ENCODE measurements at regions not wholly inside any gene's neighbourhood (a gene's known extent, or its start where the extent isn't known, plus 50 kb on each side); places are given as distances from the start of the nearest gene placed in this dataset.

- Histone ChIP-seq H3K36me3 (no peaks in the 10 kb centered on the region), H3K9me3 (no peaks in the 10 kb centered on the region), H3K27ac (no peak overlapping the region), H3K27me3 (no peaks in the 10 kb centered on the region), H3K4me3 (no peak overlapping the region), H3K4me1 (no peaks in the 10 kb centered on the region)
- TF ChIP-seq CTCF (IDR thresholded peaks at IDR 0.05): no peak
- intact Hi-C loops (cut with DNase I): no loop called here
- ATAC-seq (peak; percentile 41), DNase-seq (no peak)
These were observed 475.1 kb upstream of the WWC1 start for GRCh38 chr5:167816354-167816753.

- intact Hi-C loops (cut with DNase I): no loop called here
- H3K9me3 ChIP-seq: no peaks in the 10 kb centered on the region
- H3K4me1 ChIP-seq: no peaks in the 10 kb centered on the region
- no peaks in the 10 kb centered on the region for H3K27me3 ChIP-seq
- TF ChIP-seq CTCF (IDR thresholded peaks at IDR 0.05): no peak
- H3K36me3 ChIP-seq: no peaks in the 10 kb centered on the region
- DNase-seq (no peak), ATAC-seq (no peak)
- H3K4me3 ChIP-seq: no peak overlapping the region
- no peak overlapping the region for H3K27ac ChIP-seq
These were observed 474.6 kb upstream of the WWC1 start for GRCh38 chr5:167816864-167817263.

GRCh38 chr5:167819406-167819805 lies 472.0 kb upstream of the WWC1 start:
- H3K27me3 ChIP-seq: peaks cover 4% of the 10 kb centered on the region
- no peak overlapping the region for H3K27ac ChIP-seq
- no peak for TF ChIP-seq CTCF (IDR thresholded peaks at IDR 0.05)
- H3K4me1 ChIP-seq: no peaks in the 10 kb centered on the region
- DNase-seq (no peak), ATAC-seq (no peak)
- H3K9me3 ChIP-seq: no peaks in the 10 kb centered on the region
- no peak overlapping the region for H3K4me3 ChIP-seq
- H3K36me3 ChIP-seq: no peaks in the 10 kb centered on the region
- intact Hi-C loops (cut with DNase I): no loop called here

DNA sequence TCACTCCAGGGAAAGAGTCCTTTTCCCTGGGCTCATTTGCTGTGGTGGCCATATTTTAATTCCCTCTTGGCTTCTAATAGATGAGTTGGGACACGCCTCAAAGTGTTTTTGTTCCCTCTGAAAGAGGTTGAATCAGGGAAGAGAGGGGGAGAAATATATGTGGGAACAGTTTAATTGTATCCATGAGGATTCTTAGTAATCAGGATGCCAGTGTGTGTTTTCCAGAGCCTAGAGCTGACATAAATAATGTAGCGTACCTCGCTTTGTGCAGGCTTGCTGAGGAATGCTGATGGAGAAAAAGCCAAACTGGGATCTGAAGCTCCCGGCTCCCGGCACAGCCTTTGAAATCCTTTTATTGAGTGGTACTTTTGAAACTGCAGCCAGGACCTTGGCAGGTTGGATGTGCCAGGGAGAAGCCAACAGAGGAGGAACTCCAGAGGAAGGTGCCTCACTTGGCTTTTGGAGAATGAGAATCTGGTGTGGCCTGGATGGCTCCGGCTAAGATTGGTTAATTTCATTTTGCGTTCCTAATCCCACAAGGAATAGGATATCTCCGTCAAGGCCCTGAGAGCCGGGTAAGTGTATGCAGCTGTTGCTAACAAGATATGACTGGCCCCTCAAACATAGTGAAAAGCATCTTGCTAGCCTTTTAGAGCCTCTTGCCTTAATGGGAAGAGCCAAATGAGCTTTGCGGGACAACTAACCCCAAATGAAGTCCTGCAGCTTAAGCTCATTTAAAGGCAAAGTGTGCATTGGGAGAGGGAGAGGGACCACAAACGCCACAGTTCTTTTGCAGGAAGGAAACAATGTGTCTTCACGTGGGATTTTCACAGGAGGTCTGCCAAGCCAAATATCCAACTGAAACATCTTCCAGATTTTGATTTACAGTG lies 471.1 kb upstream of the WWC1 start:
- H3K36me3 ChIP-seq: no peaks in the 10 kb centered on the region
- no peaks in the 10 kb centered on the region for H3K9me3 ChIP-seq
- no peak overlapping the region for H3K4me3 ChIP-seq
- no peak for TF ChIP-seq CTCF (IDR thresholded peaks at IDR 0.05)
- DNase-seq (no peak), ATAC-seq (no peak)
- no peaks in the 10 kb centered on the region for H3K4me1 ChIP-seq
- intact Hi-C loops (cut with DNase I): no loop called here
- H3K27ac ChIP-seq: no peak overlapping the region
- peaks cover 4% of the 10 kb centered on the region for H3K27me3 ChIP-seq

GRCh38 chr5:167821151-167821550 lies 470.3 kb upstream of the WWC1 start:
- H3K4me3 ChIP-seq: no peak overlapping the region
- ATAC-seq (no peak), DNase-seq (no peak)
- H3K36me3 ChIP-seq: no peaks in the 10 kb centered on the region
- no peaks in the 10 kb centered on the region for H3K9me3 ChIP-seq
- peaks cover 4% of the 10 kb centered on the region for H3K27me3 ChIP-seq
- H3K4me1 ChIP-seq: no peaks in the 10 kb centered on the region
- TF ChIP-seq CTCF (IDR thresholded peaks at IDR 0.05): no peak
- intact Hi-C loops (cut with DNase I): no loop called here
- no peak overlapping the region for H3K27ac ChIP-seq

All from upper lobe of right lung (tissue), 1 donor.